ENCODE measurements at regions not wholly inside any gene's neighbourhood (a gene's known extent, or its start where the extent isn't known, plus 50 kb on each side); places are given as distances from the start of the nearest gene placed in this dataset.

GRCh38 chr7:142380069-142380468, 122.2 kb upstream of the PRSS58 start:
- no peak for TF ChIP-seq CTCF (IDR thresholded peaks at IDR 0.05; ENCODE audit: unreplicated experiment)
- Mint-ChIP-seq H3K36me3 (ENCODE audit: low read depth, unreplicated experiment) (no peaks in the 10 kb centered on the region), H3K9me3 (ENCODE audit: unreplicated experiment) (no peaks in the 10 kb centered on the region), H3K4me3 (ENCODE audit: unreplicated experiment) (no peak overlapping the region), H3K4me1 (ENCODE audit: unreplicated experiment) (peaks cover 26% of the 10 kb centered on the region), H3K27ac (ENCODE audit: unreplicated experiment) (no peak overlapping the region), H3K27me3 (ENCODE audit: unreplicated experiment) (peaks cover 9% of the 10 kb centered on the region)
- DNase-seq (ENCODE audit: low spot score), result no peak

GRCh38 chr7:142379201-142379885, 121.5 kb upstream of the PRSS58 start:
- Mint-ChIP-seq H3K27me3 (ENCODE audit: unreplicated experiment) (peaks cover 9% of the 10 kb centered on the region), H3K27ac (ENCODE audit: unreplicated experiment) (no peak overlapping the region), H3K36me3 (ENCODE audit: low read depth, unreplicated experiment) (no peaks in the 10 kb centered on the region), H3K9me3 (ENCODE audit: unreplicated experiment) (no peaks in the 10 kb centered on the region), H3K4me1 (ENCODE audit: unreplicated experiment) (peaks cover 23% of the 10 kb centered on the region), H3K4me3 (ENCODE audit: unreplicated experiment) (no peak overlapping the region)
- DNase-seq (ENCODE audit: low spot score), result no peak
- no peak for TF ChIP-seq CTCF (IDR thresholded peaks at IDR 0.05; ENCODE audit: unreplicated experiment)

GRCh38 chr7:142377567-142377966, 119.7 kb upstream of the PRSS58 start:
- Mint-ChIP-seq H3K9me3 (ENCODE audit: unreplicated experiment) (no peaks in the 10 kb centered on the region), H3K27ac (ENCODE audit: unreplicated experiment) (peak overlapping the region; percentile 75), H3K27me3 (ENCODE audit: unreplicated experiment) (peaks cover 8% of the 10 kb centered on the region), H3K36me3 (ENCODE audit: low read depth, unreplicated experiment) (no peaks in the 10 kb centered on the region), H3K4me1 (ENCODE audit: unreplicated experiment) (peaks cover 20% of the 10 kb centered on the region), H3K4me3 (ENCODE audit: unreplicated experiment) (no peak overlapping the region)
- no peak for TF ChIP-seq CTCF (IDR thresholded peaks at IDR 0.05; ENCODE audit: unreplicated experiment)
- DNase-seq (ENCODE audit: low spot score), result no peak

GRCh38 chr7:142376356-142376997, 118.6 kb upstream of the PRSS58 start:
- H3K27me3 Mint-ChIP-seq (ENCODE audit: unreplicated experiment), result peaks cover 7% of the 10 kb centered on the region
- no peak for TF ChIP-seq CTCF (IDR thresholded peaks at IDR 0.05; ENCODE audit: unreplicated experiment)
- H3K27ac Mint-ChIP-seq (ENCODE audit: unreplicated experiment), result peak overlapping the region; percentile 97
- H3K4me3 Mint-ChIP-seq (ENCODE audit: unreplicated experiment), result no peak overlapping the region
- H3K36me3 Mint-ChIP-seq (ENCODE audit: low read depth, unreplicated experiment), result no peaks in the 10 kb centered on the region
- DNase-seq (ENCODE audit: low spot score), result peak; percentile 37
- H3K4me1 Mint-ChIP-seq (ENCODE audit: unreplicated experiment), result peaks cover 19% of the 10 kb centered on the region
- no peaks in the 10 kb centered on the region for H3K9me3 Mint-ChIP-seq (ENCODE audit: unreplicated experiment)

- TF ChIP-seq CTCF (IDR thresholded peaks at IDR 0.05; ENCODE audit: unreplicated experiment), result no peak
- Mint-ChIP-seq H3K27ac (ENCODE audit: unreplicated experiment) (peak overlapping the region; percentile 97), H3K27me3 (ENCODE audit: unreplicated experiment) (peaks cover 7% of the 10 kb centered on the region), H3K4me1 (ENCODE audit: unreplicated experiment) (peaks cover 19% of the 10 kb centered on the region), H3K36me3 (ENCODE audit: low read depth, unreplicated experiment) (no peaks in the 10 kb centered on the region), H3K9me3 (ENCODE audit: unreplicated experiment) (no peaks in the 10 kb centered on the region), H3K4me3 (ENCODE audit: unreplicated experiment) (peak overlapping the region; percentile 10)
- peak; percentile 66 for DNase-seq (ENCODE audit: low spot score)
Measured at GRCh38 chr7:142375710-142376313, 118.0 kb upstream of the PRSS58 start.

Measured in endothelial cell (in vitro differentiated cells).